ACC112 (cell line): ENCODE measurements at regions not wholly inside any gene's neighbourhood (a gene's known extent, or its start where the extent isn't known, plus 50 kb on each side); places are given as distances from the start of the nearest gene placed in this dataset.
"Not testable (repeated sequence)": the region's sequence is repeated elsewhere in the genome, so short reads cannot be mapped to it uniquely, and the experiment has no call there.

Source experiments
- H2AFZ ChIP-seq: fragments of 200-600 bp; sonication (generic); one replicate; pipeline ENCODE4 v1.6.0; 2017; ENCODE audit warnings: antibody characterized with exemption, low read length; ENCODE audit not compliant: unreplicated experiment
- H3K27ac ChIP-seq: fragments of 200-600 bp; sonication (generic); 2 replicates; pipeline ENCODE4 v1.5.1; 2014; ENCODE audit warnings: low read depth, mild to moderate bottlenecking, antibody characterized with exemption, low read length, moderate library complexity
- H3K27me3 ChIP-seq: fragments of 200-600 bp; sonication (generic); 2 replicates; pipeline ENCODE4 v1.6.1; 2014; ENCODE audit warnings: mild to moderate bottlenecking, antibody characterized with exemption, low read length, moderate library complexity, mixed read lengths; ENCODE audit not compliant: insufficient read depth
- H3K36me3 ChIP-seq: fragments of 200-600 bp; sonication (generic); 2 replicates; pipeline ENCODE4 v1.6.1; 2016; ENCODE audit warnings: mild to moderate bottlenecking, antibody characterized with exemption, low read length, moderate library complexity, mixed read lengths; ENCODE audit not compliant: insufficient read depth
- H3K4me1 ChIP-seq: fragments of 200-600 bp; sonication (generic); one replicate; pipeline ENCODE4 v1.6.1; 2016; ENCODE audit warnings: low read length, mixed read lengths; ENCODE audit not compliant: insufficient read depth, unreplicated experiment, control insufficient read depth
- H3K4me3 ChIP-seq: fragments of 200-600 bp; sonication (generic); 2 replicates; pipeline ENCODE4 v1.5.1; 2014; ENCODE audit warnings: mild to moderate bottlenecking, low read depth, low read length
- H3K79me2 ChIP-seq: fragments of 200-600 bp; sonication (generic); one replicate; pipeline ENCODE4 v1.6.0; 2016; ENCODE audit warnings: low read length; ENCODE audit not compliant: control insufficient read depth, unreplicated experiment, insufficient read depth

DNA sequence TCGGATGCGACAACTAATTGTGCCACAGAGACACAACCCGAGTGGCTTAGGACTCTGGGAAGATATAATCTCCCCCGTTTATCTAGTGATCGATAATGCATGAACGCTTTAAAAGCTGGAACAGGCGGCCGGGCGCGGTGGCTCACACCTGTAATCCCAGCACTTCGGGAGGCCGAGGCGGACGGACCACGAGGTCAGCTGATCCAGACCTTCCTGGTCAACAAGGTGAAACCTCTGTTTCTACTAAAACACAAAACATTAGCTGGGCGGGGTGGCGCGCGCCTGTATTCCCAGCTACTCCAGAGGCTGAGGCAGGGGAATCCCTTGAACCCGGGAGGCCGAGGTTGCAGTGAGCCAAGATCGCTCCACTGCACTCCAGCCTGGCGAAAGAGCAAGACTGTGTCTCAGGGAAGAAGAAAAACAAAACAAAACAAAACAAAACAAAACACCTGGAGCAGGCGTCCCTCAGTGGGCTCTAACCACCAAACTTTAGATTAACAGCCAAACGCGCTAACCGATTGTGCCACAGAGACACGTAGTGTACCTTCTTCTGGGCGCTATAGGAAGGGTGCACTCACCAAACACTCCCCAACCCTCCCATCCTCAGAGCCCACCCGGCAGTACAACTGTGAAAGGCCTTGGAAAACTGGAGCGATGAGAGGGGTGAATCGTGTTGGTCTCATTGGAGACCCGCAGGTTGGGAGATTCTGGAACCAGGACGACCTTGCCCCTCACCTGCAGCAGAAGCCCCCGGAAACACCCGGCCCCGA, 53.3 kb upstream of the PPIAL4F start:
- not testable (repeated sequence) for H3K79me2 ChIP-seq, H2AFZ ChIP-seq, H3K4me3 ChIP-seq, H3K36me3 ChIP-seq, H3K27ac ChIP-seq, H3K4me1 ChIP-seq, H3K27me3 ChIP-seq
